Fibroblast of lung (primary cell): ENCODE measurements at regions not wholly inside any gene's neighbourhood (a gene's known extent, or its start where the extent isn't known, plus 50 kb on each side); places are given as distances from the start of the nearest gene placed in this dataset.

Experiments
- DNase-seq, 2 donors: peaks; one replicate each; pipeline versions ENCODE4 v3.0.0 to v3.0.0-alpha.2; 2010; ENCODE audit warnings: low read depth in 2 of 2
- H2AFZ ChIP-seq: 2 replicates; pipeline ENCODE4 v1.5.1; 2012; ENCODE audit warnings: low read length, control low read depth, inconsistent platforms
- H3K27ac ChIP-seq: 2 replicates; pipeline ENCODE4 v1.5.1; 2011; ENCODE audit warnings: low read length, control low read depth; ENCODE audit not compliant: insufficient read depth
- H3K27me3 ChIP-seq: 2 replicates; pipeline ENCODE4 v1.5.1; 2011; ENCODE audit warnings: mild to moderate bottlenecking, low read length; ENCODE audit not compliant: control insufficient read depth, insufficient read depth
- H3K36me3 ChIP-seq: 2 replicates; pipeline ENCODE4 v1.5.1; 2011; ENCODE audit warnings: low read length; ENCODE audit not compliant: control insufficient read depth, insufficient read depth
- H3K4me1 ChIP-seq: 2 replicates; pipeline ENCODE4 v1.5.1; 2011; ENCODE audit warnings: low read length; ENCODE audit not compliant: control insufficient read depth, insufficient read depth; ENCODE audit errors: extremely low read depth
- H3K4me2 ChIP-seq: 2 replicates; pipeline ENCODE4 v1.5.1; 2011; ENCODE audit warnings: low read length, control low read depth; ENCODE audit not compliant: insufficient read depth; ENCODE audit errors: extremely low read depth
- H3K4me3 ChIP-seq, 4 experiments: fragments of 200-600 bp in 1 of 4; sonication (generic) in 1 of 4; replicated peaks in 1 of 4; 2 replicates each; pipeline ENCODE4 v1.5.1; 2011 to 2016; ENCODE audit warnings: low read length in 4 of 4, low read depth in 3 of 4, mild to moderate bottlenecking in 3 of 4, control low read depth in 2 of 4, inconsistent platforms in 1 of 4, mixed read lengths in 1 of 4; ENCODE audit not compliant: insufficient read depth in 1 of 4; ENCODE audit errors: control extremely low read depth in 1 of 4
- H3K79me2 ChIP-seq: 2 replicates; pipeline ENCODE4 v1.5.1; 2012; ENCODE audit warnings: mild to moderate bottlenecking, low read length, inconsistent platforms; ENCODE audit not compliant: control insufficient read depth, insufficient read depth
- H3K9ac ChIP-seq: 2 replicates; pipeline ENCODE4 v1.5.1; 2011; ENCODE audit warnings: mild to moderate bottlenecking, low read length, control low read depth; ENCODE audit not compliant: insufficient read depth
- H3K9me3 ChIP-seq: 2 replicates; pipeline ENCODE4 v1.5.1; 2012; ENCODE audit warnings: low read depth, low read length; ENCODE audit not compliant: control insufficient read depth, insufficient read depth
- H4K20me1 ChIP-seq: 2 replicates; pipeline ENCODE4 v1.5.1; 2011; ENCODE audit warnings: low read length; ENCODE audit not compliant: control insufficient read depth, insufficient read depth; ENCODE audit errors: extremely low read depth
- EZH2 ChIP-seq: IDR thresholded peaks from 2 replicates; pipeline ENCODE4 v1.5.1; 2012; ENCODE audit warnings: low read length, control low read depth, mild to moderate bottlenecking; ENCODE audit errors: missing control alignments
- TF ChIP-seq, protein P1 (sequence below), 2 donors: IDR thresholded peaks in 1 of 2; conservative IDR thresholded peaks in 1 of 2; 1 replicate in 1 of 2; 2 replicates in 1 of 2; pipeline ENCODE4 v1.5.1; 2011 to 2012; ENCODE audit warnings: low read length in 2 of 2, control low read depth in 1 of 2, inconsistent platforms in 1 of 2, low read depth in 1 of 2, mild to moderate bottlenecking in 1 of 2

DNA sequence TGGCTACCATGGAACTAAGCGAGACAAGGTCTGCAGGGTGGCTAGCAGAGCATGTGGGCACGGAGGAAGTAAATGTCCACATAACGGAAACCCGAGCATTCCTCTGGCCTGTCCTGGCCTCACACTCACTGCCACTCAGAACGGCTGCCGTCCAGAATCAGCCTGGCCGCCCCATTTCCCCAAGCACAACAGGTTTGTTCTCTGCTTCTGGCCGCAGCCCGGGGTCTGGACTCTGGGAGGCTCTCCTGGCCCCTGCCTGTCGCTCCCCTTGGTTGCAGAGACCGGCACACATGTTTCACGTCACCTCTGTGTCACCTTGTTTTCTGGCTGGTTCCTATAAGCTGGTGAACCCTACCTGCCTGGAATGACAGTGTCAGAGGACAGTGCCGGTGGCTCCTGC is 69.3 kb downstream of the GLI2 start:
- H3K27me3 ChIP-seq: no peaks in the 10 kb centered on the region
- no peaks in the 10 kb centered on the region for H3K9me3 ChIP-seq
- no peak overlapping the region for H3K27ac ChIP-seq
- no peaks in the 10 kb centered on the region for H3K4me1 ChIP-seq
- TF ChIP-seq, protein P1, sequence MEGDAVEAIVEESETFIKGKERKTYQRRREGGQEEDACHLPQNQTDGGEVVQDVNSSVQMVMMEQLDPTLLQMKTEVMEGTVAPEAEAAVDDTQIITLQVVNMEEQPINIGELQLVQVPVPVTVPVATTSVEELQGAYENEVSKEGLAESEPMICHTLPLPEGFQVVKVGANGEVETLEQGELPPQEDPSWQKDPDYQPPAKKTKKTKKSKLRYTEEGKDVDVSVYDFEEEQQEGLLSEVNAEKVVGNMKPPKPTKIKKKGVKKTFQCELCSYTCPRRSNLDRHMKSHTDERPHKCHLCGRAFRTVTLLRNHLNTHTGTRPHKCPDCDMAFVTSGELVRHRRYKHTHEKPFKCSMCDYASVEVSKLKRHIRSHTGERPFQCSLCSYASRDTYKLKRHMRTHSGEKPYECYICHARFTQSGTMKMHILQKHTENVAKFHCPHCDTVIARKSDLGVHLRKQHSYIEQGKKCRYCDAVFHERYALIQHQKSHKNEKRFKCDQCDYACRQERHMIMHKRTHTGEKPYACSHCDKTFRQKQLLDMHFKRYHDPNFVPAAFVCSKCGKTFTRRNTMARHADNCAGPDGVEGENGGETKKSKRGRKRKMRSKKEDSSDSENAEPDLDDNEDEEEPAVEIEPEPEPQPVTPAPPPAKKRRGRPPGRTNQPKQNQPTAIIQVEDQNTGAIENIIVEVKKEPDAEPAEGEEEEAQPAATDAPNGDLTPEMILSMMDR (conservative IDR thresholded peaks at IDR 0.05 in 1 of 2, IDR thresholded peaks at IDR 0.05 in 1 of 2; ENCODE audit: low read depth in 1 of 2, low read length in 2 of 2): no peak
- TF ChIP-seq EZH2: no peak
- DNase-seq: no peak
- H3K9ac ChIP-seq: no peak overlapping the region
- H4K20me1 ChIP-seq: no peaks in the 10 kb centered on the region
- no peak overlapping the region for H3K4me2 ChIP-seq
- peaks cover 2% of the 10 kb centered on the region for H3K36me3 ChIP-seq
- H3K4me3 ChIP-seq: no peak overlapping the region
- H3K79me2 ChIP-seq: no peaks in the 10 kb centered on the region
- H2AFZ ChIP-seq: no peak overlapping the region

DNA sequence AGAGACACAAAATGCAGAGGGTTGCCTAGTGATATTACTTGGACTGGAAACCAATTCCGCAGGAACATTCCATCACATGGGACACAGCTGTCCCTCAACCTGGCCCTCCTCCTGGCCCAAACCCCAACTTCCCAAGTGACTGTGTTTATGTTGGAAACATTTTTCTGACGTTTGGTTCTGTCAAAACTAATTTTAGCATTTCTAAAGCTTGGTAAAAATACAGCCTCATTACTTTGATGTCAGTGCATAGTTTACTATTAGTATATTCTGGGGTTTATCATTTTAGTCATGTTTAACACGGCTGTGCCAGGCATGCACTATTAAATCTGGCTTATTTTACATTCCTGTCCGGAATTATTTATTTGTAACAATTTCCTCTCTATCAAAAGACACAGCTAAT is 69.9 kb downstream of the GLI2 start:
- H3K79me2 ChIP-seq: no peaks in the 10 kb centered on the region
- H4K20me1 ChIP-seq: no peaks in the 10 kb centered on the region
- no peak for DNase-seq
- no peak overlapping the region for H3K27ac ChIP-seq
- H3K9ac ChIP-seq: no peak overlapping the region
- no peak for TF ChIP-seq EZH2
- TF ChIP-seq, protein P1 (conservative IDR thresholded peaks at IDR 0.05 in 1 of 2, IDR thresholded peaks at IDR 0.05 in 1 of 2; ENCODE audit: low read depth in 1 of 2, low read length in 2 of 2): no peak
- no peaks in the 10 kb centered on the region for H3K27me3 ChIP-seq
- no peak overlapping the region for H3K4me3 ChIP-seq
- peaks cover 2% of the 10 kb centered on the region for H3K36me3 ChIP-seq
- no peak overlapping the region for H2AFZ ChIP-seq
- H3K4me1 ChIP-seq: no peaks in the 10 kb centered on the region
- no peak overlapping the region for H3K4me2 ChIP-seq
- no peaks in the 10 kb centered on the region for H3K9me3 ChIP-seq

DNA sequence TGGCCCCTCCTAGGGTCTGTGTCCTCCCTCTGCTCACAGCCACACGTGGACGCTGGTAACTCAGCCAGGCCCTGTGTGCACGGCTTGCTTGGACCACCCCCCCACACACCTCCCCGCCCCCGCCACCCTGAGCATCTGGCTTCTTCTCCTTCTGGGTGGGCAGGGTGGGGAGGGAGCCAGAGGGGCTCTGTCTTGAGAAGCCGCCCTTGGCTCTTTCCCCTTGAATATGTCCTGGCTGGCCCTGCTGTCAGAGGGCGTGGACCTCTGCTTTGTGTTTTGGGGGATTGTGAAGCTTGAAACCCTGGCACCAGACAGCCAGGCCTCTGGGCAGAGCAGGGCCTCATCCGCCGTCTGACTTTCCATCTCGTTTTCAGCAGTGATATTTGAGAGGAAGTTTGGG is 72.1 kb downstream of the GLI2 start:
- Histone ChIP-seq H3K36me3 (peaks cover 2% of the 10 kb centered on the region), H2AFZ (no peak overlapping the region), H3K27ac (no peak overlapping the region), H3K27me3 (no peaks in the 10 kb centered on the region), H3K79me2 (no peaks in the 10 kb centered on the region), H3K4me2 (no peak overlapping the region), H3K4me3 (no peak overlapping the region), H3K9ac (no peak overlapping the region), H3K9me3 (no peaks in the 10 kb centered on the region), H3K4me1 (no peaks in the 10 kb centered on the region), H4K20me1 (no peaks in the 10 kb centered on the region)
- no peak for DNase-seq
- TF ChIP-seq, protein P1 (conservative IDR thresholded peaks at IDR 0.05 in 1 of 2, IDR thresholded peaks at IDR 0.05 in 1 of 2; ENCODE audit: low read depth in 1 of 2, low read length in 2 of 2): no peak
- no peak for TF ChIP-seq EZH2
